ENCODE measurements at regions not wholly inside any gene's neighbourhood (a gene's known extent, or its start where the extent isn't known, plus 50 kb on each side); places are given as distances from the start of the nearest gene placed in this dataset.
A peak's percentile ranks its signal among the peaks of the same experiment; 100 is the strongest.

DNA sequence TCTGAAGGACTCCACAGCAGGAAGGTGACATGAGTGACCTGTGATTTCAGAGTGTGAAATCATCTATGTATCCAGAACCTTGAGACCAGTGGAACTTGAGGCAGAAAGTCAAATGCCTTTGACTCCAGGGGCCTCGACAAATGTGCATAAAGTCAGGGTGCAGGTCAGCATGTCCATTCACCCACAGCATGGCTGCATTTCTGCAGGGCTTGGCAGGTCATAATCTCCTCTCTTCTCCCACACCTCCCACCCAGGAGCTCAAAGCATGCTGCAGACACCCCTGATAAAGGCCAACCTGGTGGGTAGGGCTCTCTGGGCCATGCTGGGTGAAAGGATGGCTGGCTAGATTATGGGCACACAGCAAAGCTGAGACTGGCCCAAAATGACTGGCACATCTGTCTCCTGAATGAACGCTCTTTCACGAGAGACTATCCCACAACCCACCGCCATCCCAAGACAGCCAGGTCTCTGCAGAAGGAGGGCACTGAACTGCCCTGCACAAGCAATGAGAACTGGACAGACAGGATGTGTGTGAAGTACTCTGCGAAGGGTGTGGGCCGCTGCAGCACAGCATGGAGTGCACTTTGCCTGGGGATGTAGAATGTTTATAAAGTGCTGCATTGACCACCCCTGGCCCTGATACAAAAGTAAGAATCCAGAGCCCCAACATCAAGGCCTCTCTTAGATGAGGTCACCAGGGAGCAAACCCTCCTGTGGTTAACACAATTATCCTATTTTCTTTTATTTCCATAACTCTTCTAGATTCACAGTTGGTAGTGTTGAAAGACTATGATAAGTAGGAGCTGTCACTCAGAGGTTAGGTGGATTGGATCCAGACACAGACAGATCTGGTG lies 78.2 kb upstream of the NXT1 start:
- POLR2A ChIA-PET (ENCODE audit: low non-redundant PET) = no interaction called here
- no peak for TF ChIP-seq CTCF (conservative IDR thresholded peaks at IDR 0.05; ENCODE audit: low read depth)
- no peak for DNase-seq (ENCODE audit: low spot score)
- CTCF ChIA-PET = no interaction called here
- H3K27ac ChIP-seq = no peak overlapping the region

DNA sequence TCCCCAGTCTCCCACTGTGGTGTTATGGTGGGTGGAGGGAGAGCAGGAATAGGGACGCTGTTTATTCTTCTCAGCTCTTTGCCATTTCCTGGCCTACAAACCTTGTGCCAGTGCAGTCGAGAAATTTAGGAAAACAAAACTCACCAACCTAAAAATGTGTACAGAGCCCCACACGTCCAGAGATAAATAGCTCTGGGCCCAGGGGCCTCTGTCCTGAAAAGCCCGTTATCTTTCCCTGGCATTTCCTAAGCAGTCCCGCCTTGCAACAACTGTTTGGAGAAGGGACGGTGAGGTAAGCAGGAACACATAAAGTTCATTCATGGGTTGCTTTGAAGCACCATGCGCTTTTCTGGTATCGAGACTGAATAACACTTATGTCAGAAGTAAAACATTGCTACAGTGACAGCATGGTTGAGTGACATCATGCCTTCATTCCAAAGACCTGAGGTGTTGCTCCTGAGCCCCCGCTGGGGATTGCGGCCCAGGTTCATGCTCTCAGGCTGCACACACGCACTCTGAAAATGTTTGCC lies 80.1 kb upstream of the NXT1 start:
- TF ChIP-seq CTCF (conservative IDR thresholded peaks at IDR 0.05; ENCODE audit: low read depth) = no peak
- ChIA-PET POLR2A (ENCODE audit: low non-redundant PET) (no interaction called here), CTCF (interaction anchor here (1.0 kb wide), 1 partner anchor 15 kb away, joined by 4 read pairs; no protein-coding TSS in a partner anchor)
- DNase-seq (ENCODE audit: low spot score) = no peak
- no peak overlapping the region for H3K27ac ChIP-seq

GRCh38 chr20:23269954-23270353 lies 80.6 kb upstream of the NXT1 start:
- POLR2A ChIA-PET (ENCODE audit: low non-redundant PET) = no interaction called here
- TF ChIP-seq CTCF (conservative IDR thresholded peaks at IDR 0.05; ENCODE audit: low read depth) = no peak
- H3K27ac ChIP-seq = no peak overlapping the region
- CTCF ChIA-PET = no interaction called here
- no peak for DNase-seq (ENCODE audit: low spot score)

DNA sequence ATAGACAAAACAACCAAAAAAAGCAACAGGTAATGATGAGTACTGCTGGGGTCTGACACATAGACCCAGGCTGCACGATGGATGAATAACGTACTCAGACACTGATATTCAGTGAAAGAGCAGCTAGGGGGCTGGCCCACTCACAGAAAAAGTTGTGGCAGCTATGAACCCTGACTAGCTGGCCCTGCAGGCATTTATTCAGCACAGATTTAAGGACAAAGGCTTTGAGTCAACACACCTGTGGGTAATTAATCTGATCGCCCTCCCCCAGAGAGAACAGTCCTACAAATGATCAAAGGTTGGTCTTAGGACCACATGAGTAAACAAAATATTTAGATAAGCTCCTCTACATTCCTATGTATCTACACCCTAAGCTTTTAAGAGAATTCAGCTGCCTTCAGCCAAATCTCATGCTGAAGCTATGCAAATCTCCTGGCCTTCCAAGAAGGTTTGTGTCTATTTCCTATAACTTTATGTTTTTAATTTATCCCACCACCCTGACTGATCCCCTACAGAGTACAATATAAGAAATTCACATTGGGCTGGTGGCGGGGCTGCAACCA lies 81.7 kb upstream of the NXT1 start:
- ChIA-PET POLR2A (ENCODE audit: low non-redundant PET) (no interaction called here), CTCF (interaction anchor here (0.7 kb wide), 1 partner anchor 243 kb away, joined by 3 read pairs; no protein-coding TSS in a partner anchor)
- no peak overlapping the region for H3K27ac ChIP-seq
- TF ChIP-seq CTCF (conservative IDR thresholded peaks at IDR 0.05; ENCODE audit: low read depth) = no peak
- DNase-seq (ENCODE audit: low spot score) = no peak

DNA sequence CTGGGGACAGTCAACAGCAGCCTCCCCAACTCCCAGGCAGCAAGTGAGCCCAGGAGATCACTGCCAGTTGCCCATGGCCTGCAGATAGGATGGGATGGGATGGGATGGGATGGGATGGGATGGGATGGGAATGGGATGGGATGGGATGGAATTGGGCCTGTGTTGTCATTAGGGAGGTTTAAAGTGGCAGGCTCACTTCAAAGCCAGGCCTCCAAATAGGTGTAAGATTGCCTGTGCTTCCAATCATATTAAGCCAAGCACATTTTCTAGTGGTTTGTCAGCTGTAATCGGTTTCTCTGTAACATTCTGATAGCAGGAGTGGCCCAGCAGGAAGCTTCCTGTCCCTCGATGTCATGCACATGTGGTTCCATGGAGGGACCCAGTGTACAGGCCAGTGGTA lies 82.7 kb upstream of the NXT1 start:
- DNase-seq (ENCODE audit: low spot score) = no peak
- POLR2A ChIA-PET (ENCODE audit: low non-redundant PET) = no interaction called here
- CTCF ChIA-PET = interaction anchor here (0.6 kb wide), 1 partner anchor 35 kb away, joined by 3 read pairs; no protein-coding TSS in a partner anchor
- H3K27ac ChIP-seq = no peak overlapping the region
- TF ChIP-seq CTCF (conservative IDR thresholded peaks at IDR 0.05; ENCODE audit: low read depth) = no peak

DNA sequence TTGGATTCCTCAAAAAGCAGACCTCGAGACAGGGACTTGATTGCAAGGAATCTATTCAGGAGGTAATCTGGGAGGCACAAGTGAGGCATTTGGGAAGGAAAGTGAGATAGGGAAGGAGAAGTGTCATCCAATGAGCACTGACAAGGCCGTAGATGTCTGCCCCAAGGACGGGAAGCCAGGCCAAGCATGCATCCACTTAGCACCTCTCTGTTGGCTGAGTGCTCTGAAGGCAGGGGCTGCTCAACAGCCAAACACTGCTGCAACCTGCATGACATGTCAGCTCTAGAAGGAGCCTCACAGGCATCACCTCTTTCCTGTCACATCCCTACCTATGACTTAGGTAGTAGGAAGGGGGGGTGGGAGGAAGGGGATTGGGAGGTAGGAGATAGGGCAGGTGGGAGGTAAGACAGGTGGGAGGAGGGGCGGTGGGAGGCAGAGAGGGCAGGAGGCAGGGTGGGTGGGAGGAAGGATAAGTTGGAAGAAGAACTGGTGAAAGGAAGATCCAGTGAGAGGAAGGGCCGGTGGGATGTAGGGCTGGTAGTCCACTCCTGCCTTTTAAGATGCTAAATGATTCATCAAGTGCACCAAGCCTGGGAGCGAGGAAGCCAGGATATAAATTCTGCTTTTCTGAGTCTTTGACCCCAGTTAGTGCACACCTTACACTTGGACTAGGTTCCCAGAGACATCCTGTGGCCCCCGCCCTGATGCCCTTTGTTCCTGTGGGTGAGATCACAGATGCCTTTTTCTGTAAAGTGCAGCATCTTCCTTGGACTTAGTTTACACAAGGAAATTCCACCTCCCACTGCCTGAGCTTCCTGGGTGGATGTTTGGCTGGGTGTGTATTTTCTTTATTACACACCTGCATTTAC lies 83.8 kb upstream of the NXT1 start:
- POLR2A ChIA-PET (ENCODE audit: low non-redundant PET) = no interaction called here
- TF ChIP-seq CTCF (conservative IDR thresholded peaks at IDR 0.05; ENCODE audit: low read depth) = no peak
- H3K27ac ChIP-seq = peak overlapping the region; percentile 12; the same call in 1 of the 2 replicates
- no peak for DNase-seq (ENCODE audit: low spot score)
- CTCF ChIA-PET = interaction anchor here (0.6 kb wide), 1 partner anchor 66 kb away, joined by 4 read pairs; no protein-coding TSS in a partner anchor
